Fibroblast of skin of left biceps (primary cell): ENCODE measurements at regions not wholly inside any gene's neighbourhood (a gene's known extent, or its start where the extent isn't known, plus 50 kb on each side); places are given as distances from the start of the nearest gene placed in this dataset.

Source experiments
- DNase-seq, 2 experiments: peaks; one replicate each; pipeline ENCODE4 v3.0.0-alpha.2; 2013; ENCODE audit warnings: low read depth in 2 of 2

GRCh38 chr4:43778187-43778915, 670.3 kb downstream of the KCTD8 start:
- DNase-seq = no peak

- DNase-seq = no peak
Observed at GRCh38 chr4:43781125-43781524, 667.5 kb downstream of the KCTD8 start.

- no peak for DNase-seq
Observed at GRCh38 chr4:43782391-43782790, 666.2 kb downstream of the KCTD8 start.

- DNase-seq = no peak
Observed at GRCh38 chr4:43816116-43816515, 632.5 kb downstream of the KCTD8 start.

- no peak for DNase-seq
Observed at GRCh38 chr4:43822621-43823020, 626.0 kb downstream of the KCTD8 start.

GRCh38 chr4:43835869-43836268, 612.7 kb downstream of the KCTD8 start:
- no peak for DNase-seq

- no peak for DNase-seq
Observed at GRCh38 chr4:43837171-43837570, 611.4 kb downstream of the KCTD8 start.

- no peak for DNase-seq
Observed at GRCh38 chr4:43837604-43838003, 611.0 kb downstream of the KCTD8 start.

- no peak for DNase-seq
Observed at GRCh38 chr4:43842594-43842993, 606.0 kb downstream of the KCTD8 start.

- DNase-seq = no peak
Observed at GRCh38 chr4:43843501-43843900, 605.1 kb downstream of the KCTD8 start.

- DNase-seq = no peak
Observed at GRCh38 chr4:43846111-43846587, 602.5 kb downstream of the KCTD8 start.

- no peak for DNase-seq
Observed at GRCh38 chr4:43853565-43854264, 594.9 kb downstream of the KCTD8 start.

- DNase-seq = no peak
Observed at GRCh38 chr4:43855283-43855682, 593.3 kb downstream of the KCTD8 start.

GRCh38 chr4:43864616-43865146, 583.9 kb downstream of the KCTD8 start:
- DNase-seq = no peak

GRCh38 chr4:43867908-43868307, 580.7 kb downstream of the KCTD8 start:
- DNase-seq = no peak

GRCh38 chr4:43875655-43876054, 573.0 kb downstream of the KCTD8 start:
- DNase-seq = no peak

GRCh38 chr4:43882470-43882869, 566.1 kb downstream of the KCTD8 start:
- DNase-seq = no peak

- no peak for DNase-seq
Observed at GRCh38 chr4:43886196-43886595, 562.4 kb downstream of the KCTD8 start.

GRCh38 chr4:43898836-43899235, 549.8 kb downstream of the KCTD8 start:
- no peak for DNase-seq

GRCh38 chr4:43903456-43903855, 545.2 kb downstream of the KCTD8 start:
- DNase-seq = no peak

GRCh38 chr4:43918377-43918776, 530.2 kb downstream of the KCTD8 start:
- DNase-seq = no peak

- DNase-seq = no peak
Observed at GRCh38 chr4:43932448-43932847, 516.2 kb downstream of the KCTD8 start.

- DNase-seq = no peak
Observed at GRCh38 chr4:43943998-43944397, 504.6 kb downstream of the KCTD8 start.
